CD14-positive monocyte (primary cell): ENCODE measurements at regions not wholly inside any gene's neighbourhood (a gene's known extent, or its start where the extent isn't known, plus 50 kb on each side); places are given as distances from the start of the nearest gene placed in this dataset.

Experiments used
- DNase-seq, 3 donors: peaks; one replicate each; pipeline ENCODE4 v3.0.0-alpha.2; 2011 to 2022
- H2AFZ ChIP-seq: 2 replicates; pipeline ENCODE4 v1.6.0; 2012; ENCODE audit warnings: mild to moderate bottlenecking, low read depth, low read length, inconsistent platforms; ENCODE audit not compliant: insufficient read depth, poor library complexity, severe bottlenecking
- H3K27ac ChIP-seq, 2 donors: 1 replicate in 1 of 2; 2 replicates in 1 of 2; pipeline ENCODE4 v1.5.1; 2012 to 2013; ENCODE audit warnings: low read length in 2 of 2, control low read depth in 1 of 2, inconsistent platforms in 1 of 2, low read depth in 1 of 2, mild to moderate bottlenecking in 1 of 2
- H3K27me3 ChIP-seq, 2 donors: one replicate each; pipeline versions ENCODE4 v1.6.0 to v1.6.1; 2011 to 2013; ENCODE audit warnings: low read length in 2 of 2; ENCODE audit not compliant: control insufficient read depth in 2 of 2, insufficient read depth in 2 of 2
- H3K36me3 ChIP-seq, 2 donors: replicated peaks in 1 of 2; 1 replicate in 1 of 2; 2 replicates in 1 of 2; pipeline versions ENCODE4 v1.5.1 to v1.6.1; 2012 to 2013; ENCODE audit warnings: low read length in 2 of 2, control low read depth in 1 of 2, inconsistent platforms in 1 of 2, mild to moderate bottlenecking in 1 of 2; ENCODE audit not compliant: insufficient read depth in 2 of 2, control insufficient read depth in 1 of 2
- H3K4me1 ChIP-seq, 2 donors: 1 replicate in 1 of 2; 2 replicates in 1 of 2; pipeline versions ENCODE4 v1.5.1 to v1.6.1; 2012 to 2013; ENCODE audit warnings: low read length in 2 of 2, control low read depth in 1 of 2, inconsistent platforms in 1 of 2, mild to moderate bottlenecking in 1 of 2, moderate library complexity in 1 of 2; ENCODE audit not compliant: insufficient read depth in 2 of 2, control insufficient read depth in 1 of 2
- H3K4me2 ChIP-seq: replicated peaks from 2 replicates; pipeline ENCODE3; 2012; ENCODE audit warnings: low read length, moderate library complexity, mild to moderate bottlenecking; ENCODE audit not compliant: poor library complexity, severe bottlenecking; ENCODE audit errors: extremely low read depth
- H3K4me3 ChIP-seq, 3 experiments: fragments of 200-600 bp in 1 of 3; sonication (generic) in 1 of 3; replicated peaks in 1 of 3; 1 replicate in 2 of 3; 2 replicates in 1 of 3; pipeline ENCODE4 v1.5.1; 2011 to 2013; ENCODE audit warnings: low read length in 3 of 3, mild to moderate bottlenecking in 3 of 3, control low read depth in 2 of 3, low read depth in 2 of 3, inconsistent platforms in 1 of 3, moderate library complexity in 1 of 3
- H3K79me2 ChIP-seq: 2 replicates; pipeline ENCODE4 v1.6.0; 2012; ENCODE audit warnings: mild to moderate bottlenecking, control low read depth, inconsistent platforms, low read length, moderate library complexity; ENCODE audit not compliant: insufficient read depth
- H3K9ac ChIP-seq: 2 replicates; pipeline ENCODE4 v1.6.0; 2017; ENCODE audit warnings: low read length, mild to moderate bottlenecking; ENCODE audit not compliant: insufficient read depth, poor library complexity, severe bottlenecking
- H3K9me3 ChIP-seq, 2 donors: replicated peaks in 1 of 2; 1 replicate in 1 of 2; 2 replicates in 1 of 2; pipeline versions ENCODE4 v1.5.1 to v1.6.1; 2012 to 2013; ENCODE audit warnings: low read length in 2 of 2, control low read depth in 1 of 2; ENCODE audit not compliant: control insufficient read depth in 1 of 2, insufficient read depth in 1 of 2
- H4K20me1 ChIP-seq: 2 replicates; pipeline ENCODE4 v1.6.0; 2012; ENCODE audit warnings: mild to moderate bottlenecking, low read length, control low read depth, moderate library complexity; ENCODE audit not compliant: insufficient read depth
- H3K27ac Mint-ChIP-seq, 7 donors: one replicate each; pipeline ENCODE4 v1.8.0; 2020; ENCODE audit warnings: mild to moderate bottlenecking in 7 of 7, mixed read lengths in 7 of 7, moderate library complexity in 6 of 7, inconsistent platforms in 2 of 7
- H3K27me3 Mint-ChIP-seq, 3 donors: one replicate each; pipeline ENCODE4 v1.8.0; 2021 to 2022; ENCODE audit warnings: low read depth in 3 of 3, mild to moderate bottlenecking in 3 of 3, mixed read lengths in 3 of 3, moderate library complexity in 3 of 3, inconsistent platforms in 1 of 3
- H3K36me3 Mint-ChIP-seq, 2 donors: one replicate each; pipeline ENCODE4 v1.8.0; 2020; ENCODE audit warnings: mixed read lengths in 2 of 2, inconsistent platforms in 1 of 2, mild to moderate bottlenecking in 1 of 2
- H3K4me1 Mint-ChIP-seq: one replicate; pipeline ENCODE4 v1.8.0; 2020; ENCODE audit warnings: mild to moderate bottlenecking, mixed read lengths
- H3K4me3 Mint-ChIP-seq, 2 donors: one replicate each; pipeline ENCODE4 v1.8.0; 2020; ENCODE audit warnings: mild to moderate bottlenecking in 2 of 2, mixed read lengths in 2 of 2, moderate library complexity in 1 of 2
- H3K9me3 Mint-ChIP-seq, 7 donors: one replicate each; pipeline ENCODE4 v1.8.0; 2020 to 2022; ENCODE audit warnings: mixed read lengths in 7 of 7, mild to moderate bottlenecking in 6 of 7, moderate library complexity in 6 of 7, inconsistent platforms in 2 of 7
- WGBS: methylation state at CpG from one replicate; pipeline ENCODE4 v1.1.5; 2013; ENCODE audit warnings: missing lambda C conversion rate; ENCODE audit not compliant: insufficient coverage; 5-methylcytosine and 5-hydroxymethylcytosine counted together
- intact Hi-C, 2 donors: fragments of 100-400 bp; cut with micrococcal nuclease; formaldehyde crosslinking; loops; one replicate each; pipeline versions ENCODE4 v1.15.0 to v1.15.1; 2023
- TF ChIP-seq, protein P1 (sequence below): fragments of 200-600 bp; IDR thresholded peaks from one replicate; pipeline ENCODE4 v1.8.0; 2022; ENCODE audit warnings: antibody characterized with exemption, mild to moderate bottlenecking

DNA sequence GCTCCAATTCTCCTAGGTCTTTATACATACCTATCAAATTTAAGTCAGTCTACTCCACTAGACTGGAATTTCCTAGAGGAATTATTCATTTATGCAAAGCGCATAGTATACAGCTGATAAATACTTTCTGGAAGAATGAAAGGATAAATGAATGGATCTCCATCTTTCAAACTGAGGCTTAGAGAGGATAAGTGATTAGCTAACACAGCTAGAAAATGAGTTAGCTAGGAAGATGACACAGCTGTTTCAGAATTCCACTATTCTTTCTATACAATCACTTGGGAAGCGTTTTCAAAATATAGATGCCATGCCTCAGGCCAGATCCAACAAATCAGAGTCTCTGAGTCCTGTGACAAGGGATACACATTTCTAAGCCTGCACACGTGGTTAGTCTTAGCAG, 1146.6 kb upstream of the ZEB2 start:
- Histone ChIP-seq H3K4me2 (no peak overlapping the region), H4K20me1 (no peaks in the 10 kb centered on the region), H3K9me3 (no peaks in the 10 kb centered on the region), H3K4me1 (no peaks in the 10 kb centered on the region), H3K27ac (no peak overlapping the region), H3K79me2 (no peaks in the 10 kb centered on the region), H3K4me3 (no peak overlapping the region), H3K36me3 (no peaks in the 10 kb centered on the region), H3K27me3 (no peaks in the 10 kb centered on the region), H2AFZ (no peak overlapping the region), H3K9ac (no peak overlapping the region)
- peaks cover 14% of the 10 kb centered on the region for H3K4me1 Mint-ChIP-seq
- no peaks in the 10 kb centered on the region for H3K27me3 Mint-ChIP-seq
- TF ChIP-seq, protein P1, sequence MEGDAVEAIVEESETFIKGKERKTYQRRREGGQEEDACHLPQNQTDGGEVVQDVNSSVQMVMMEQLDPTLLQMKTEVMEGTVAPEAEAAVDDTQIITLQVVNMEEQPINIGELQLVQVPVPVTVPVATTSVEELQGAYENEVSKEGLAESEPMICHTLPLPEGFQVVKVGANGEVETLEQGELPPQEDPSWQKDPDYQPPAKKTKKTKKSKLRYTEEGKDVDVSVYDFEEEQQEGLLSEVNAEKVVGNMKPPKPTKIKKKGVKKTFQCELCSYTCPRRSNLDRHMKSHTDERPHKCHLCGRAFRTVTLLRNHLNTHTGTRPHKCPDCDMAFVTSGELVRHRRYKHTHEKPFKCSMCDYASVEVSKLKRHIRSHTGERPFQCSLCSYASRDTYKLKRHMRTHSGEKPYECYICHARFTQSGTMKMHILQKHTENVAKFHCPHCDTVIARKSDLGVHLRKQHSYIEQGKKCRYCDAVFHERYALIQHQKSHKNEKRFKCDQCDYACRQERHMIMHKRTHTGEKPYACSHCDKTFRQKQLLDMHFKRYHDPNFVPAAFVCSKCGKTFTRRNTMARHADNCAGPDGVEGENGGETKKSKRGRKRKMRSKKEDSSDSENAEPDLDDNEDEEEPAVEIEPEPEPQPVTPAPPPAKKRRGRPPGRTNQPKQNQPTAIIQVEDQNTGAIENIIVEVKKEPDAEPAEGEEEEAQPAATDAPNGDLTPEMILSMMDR, result no peak
- intact Hi-C loops, result no loop called here
- no peak overlapping the region for H3K4me3 Mint-ChIP-seq
- WGBS, result 100% methylated on average over 1 of the region's 3 CpGs
- DNase-seq, result no peak
- H3K9me3 Mint-ChIP-seq, result peaks cover 0 to 1% (median 0%) of the 10 kb centered on the region in 7 donors
- no peaks in the 10 kb centered on the region for H3K36me3 Mint-ChIP-seq
- no peak overlapping the region for H3K27ac Mint-ChIP-seq

DNA sequence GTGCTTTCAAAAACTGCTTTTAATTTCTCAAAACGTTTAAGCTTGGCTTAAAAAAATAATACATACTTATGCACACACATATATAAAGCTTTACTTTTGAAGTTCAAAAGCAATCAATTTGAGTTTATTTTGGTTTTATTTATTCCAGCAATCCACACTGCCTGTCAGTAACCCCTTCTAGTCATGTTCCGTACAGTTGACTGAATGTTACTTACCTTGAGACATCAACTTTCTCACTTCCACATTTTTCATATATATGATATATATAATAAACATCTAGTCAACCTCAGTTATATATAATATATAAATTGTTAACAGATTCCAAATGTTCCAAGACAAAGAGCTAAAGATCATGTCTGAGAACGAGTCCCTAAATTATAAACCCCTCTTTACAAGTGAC, 1137.3 kb upstream of the ZEB2 start:
- no peak overlapping the region for H3K4me3 Mint-ChIP-seq
- Histone ChIP-seq H3K9ac (no peak overlapping the region), H3K27ac (no peak overlapping the region), H2AFZ (no peak overlapping the region), H3K27me3 (no peaks in the 10 kb centered on the region), H3K4me3 (no peak overlapping the region), H3K9me3 (no peaks in the 10 kb centered on the region), H3K36me3 (no peaks in the 10 kb centered on the region), H4K20me1 (no peaks in the 10 kb centered on the region), H3K4me1 (no peaks in the 10 kb centered on the region), H3K79me2 (no peaks in the 10 kb centered on the region), H3K4me2 (no peak overlapping the region)
- peaks cover 0 to 6% (median 0%) of the 10 kb centered on the region in 7 donors for H3K9me3 Mint-ChIP-seq
- WGBS, result no CpG with 5 or more reads among the region's 3 CpGs
- H3K4me1 Mint-ChIP-seq, result peaks cover 4% of the 10 kb centered on the region
- no peaks in the 10 kb centered on the region for H3K36me3 Mint-ChIP-seq
- intact Hi-C loops, result no loop called here
- H3K27ac Mint-ChIP-seq, result no peak overlapping the region
- H3K27me3 Mint-ChIP-seq, result peaks cover 0 to 2% (median 0%) of the 10 kb centered on the region in 3 donors
- TF ChIP-seq, protein P1, result no peak
- no peak for DNase-seq
